CD8-positive, alpha-beta memory T cell (primary cell): ENCODE measurements at regions not wholly inside any gene's neighbourhood (a gene's known extent, or its start where the extent isn't known, plus 50 kb on each side); places are given as distances from the start of the nearest gene placed in this dataset.

Experiments
- CTCF ChIA-PET: fragments of 350-600 bp; sonication (Branson Sonifier 250); formaldehyde crosslinking; loops from one replicate; lab custom pipeline; 2021; ENCODE audit warnings: antibody characterized with exemption; lab: Charles Lee
- POLR2A ChIA-PET: fragments of 350-600 bp; sonication (Branson Sonifier 250); formaldehyde crosslinking; loops from one replicate; lab custom pipeline; 2021; ENCODE audit warnings: antibody characterized with exemption; lab: Charles Lee
- DNase-seq, 5 donors: peaks; one replicate each; pipeline versions ENCODE4 v3.0.0 to v3.0.0-alpha.2; 2020 to 2022; ENCODE audit warnings: mixed read lengths in 1 of 5
- H3K27ac ChIP-seq: one replicate; pipeline ENCODE4 v1.7.0; 2013; ENCODE audit warnings: low read depth, mild to moderate bottlenecking, low read length, moderate library complexity
- H3K27me3 ChIP-seq: 2 replicates; pipeline ENCODE4 v1.7.0; 2013; ENCODE audit warnings: low read length, mild to moderate bottlenecking; ENCODE audit not compliant: insufficient read depth, poor library complexity, severe bottlenecking
- H3K36me3 ChIP-seq: 2 replicates; pipeline ENCODE4 v1.7.0; 2013; ENCODE audit warnings: mild to moderate bottlenecking, low read length, moderate library complexity; ENCODE audit not compliant: insufficient read depth
- H3K4me1 ChIP-seq: 2 replicates; pipeline ENCODE4 v1.7.0; 2013; ENCODE audit warnings: mild to moderate bottlenecking, low read length, moderate library complexity; ENCODE audit not compliant: insufficient read depth
- H3K4me3 ChIP-seq: 2 replicates; pipeline ENCODE4 v1.7.0; 2013; ENCODE audit warnings: mild to moderate bottlenecking, low read length
- H3K9me3 ChIP-seq: 2 replicates; pipeline ENCODE4 v1.7.0; 2013; ENCODE audit warnings: mild to moderate bottlenecking, low read length
- H3K27ac Mint-ChIP-seq, 8 donors: one replicate each; pipeline ENCODE4 v1.8.0; 2020 to 2021; ENCODE audit warnings: mixed read lengths in 8 of 8, mild to moderate bottlenecking in 6 of 8, inconsistent platforms in 3 of 8, moderate library complexity in 3 of 8
- H3K27me3 Mint-ChIP-seq, 2 donors: one replicate each; pipeline ENCODE4 v1.8.0; 2020 to 2021; ENCODE audit warnings: mixed read lengths in 2 of 2, mild to moderate bottlenecking in 1 of 2, moderate library complexity in 1 of 2
- H3K36me3 Mint-ChIP-seq, 3 donors: one replicate each; pipeline ENCODE4 v1.8.0; 2020 to 2021; ENCODE audit warnings: mixed read lengths in 3 of 3, inconsistent platforms in 1 of 3, mild to moderate bottlenecking in 1 of 3
- H3K4me1 Mint-ChIP-seq, 3 donors: one replicate each; pipeline ENCODE4 v1.8.0; 2020 to 2021; ENCODE audit warnings: mixed read lengths in 3 of 3, inconsistent platforms in 1 of 3, mild to moderate bottlenecking in 1 of 3
- H3K4me3 Mint-ChIP-seq, 7 donors: one replicate each; pipeline ENCODE4 v1.8.0; 2020 to 2021; ENCODE audit warnings: mixed read lengths in 7 of 7, mild to moderate bottlenecking in 6 of 7, moderate library complexity in 4 of 7, inconsistent platforms in 2 of 7
- H3K9me3 Mint-ChIP-seq, 5 donors: one replicate each; pipeline ENCODE4 v1.8.0; 2020 to 2022; ENCODE audit warnings: mixed read lengths in 5 of 5, mild to moderate bottlenecking in 3 of 5, moderate library complexity in 2 of 5, inconsistent platforms in 1 of 5

GRCh38 chr3:34361921-34362320 lies 563.5 kb downstream of the PDCD6IP start:
- no peaks in the 10 kb centered on the region for H3K9me3 ChIP-seq
- no peak overlapping the region for H3K27ac Mint-ChIP-seq
- no peak overlapping the region for H3K4me3 Mint-ChIP-seq
- no peaks in the 10 kb centered on the region for H3K36me3 Mint-ChIP-seq
- H3K4me1 ChIP-seq = no peaks in the 10 kb centered on the region
- H3K4me1 Mint-ChIP-seq = peaks cover 0 to 4% (median 3%) of the 10 kb centered on the region in 3 donors
- no peak overlapping the region for H3K4me3 ChIP-seq
- peaks cover 0 to 3% (median 0%) of the 10 kb centered on the region in 5 donors for H3K9me3 Mint-ChIP-seq
- no peak for DNase-seq
- peaks cover 0 to 10% of the 10 kb centered on the region in 2 donors for H3K27me3 Mint-ChIP-seq
- no peaks in the 10 kb centered on the region for H3K36me3 ChIP-seq
- POLR2A ChIA-PET = no interaction called here
- CTCF ChIA-PET = no interaction called here
- H3K27ac ChIP-seq = no peak overlapping the region
- H3K27me3 ChIP-seq = no peaks in the 10 kb centered on the region

GRCh38 chr3:34362910-34363309 lies 564.5 kb downstream of the PDCD6IP start:
- CTCF ChIA-PET = no interaction called here
- Mint-ChIP-seq H3K4me3 (no peak overlapping the region), H3K27me3 (peaks cover 0 to 9% of the 10 kb centered on the region in 2 donors)

GRCh38 chr3:34363881-34364280 lies 565.5 kb downstream of the PDCD6IP start:
- no peaks in the 10 kb centered on the region for H3K9me3 ChIP-seq
- H3K4me3 ChIP-seq = no peak overlapping the region
- ChIA-PET POLR2A (no interaction called here), CTCF (no interaction called here)
- no peaks in the 10 kb centered on the region for H3K36me3 Mint-ChIP-seq
- H3K4me1 ChIP-seq = no peaks in the 10 kb centered on the region
- peaks cover 0 to 3% (median 0%) of the 10 kb centered on the region in 5 donors for H3K9me3 Mint-ChIP-seq
- no peak overlapping the region for H3K27ac Mint-ChIP-seq
- no peaks in the 10 kb centered on the region for H3K27me3 ChIP-seq
- no peak overlapping the region for H3K27ac ChIP-seq
- no peak overlapping the region for H3K4me3 Mint-ChIP-seq
- no peaks in the 10 kb centered on the region for H3K36me3 ChIP-seq
- DNase-seq = no peak
- peaks cover 0 to 4% (median 3%) of the 10 kb centered on the region in 3 donors for H3K4me1 Mint-ChIP-seq
- peaks cover 0 to 9% of the 10 kb centered on the region in 2 donors for H3K27me3 Mint-ChIP-seq

More at GRCh38 chr3:34362910-34363309, 564.5 kb downstream of the PDCD6IP start:
- H3K27ac ChIP-seq = no peak overlapping the region
- no peaks in the 10 kb centered on the region for H3K9me3 ChIP-seq
- no peaks in the 10 kb centered on the region for H3K4me1 ChIP-seq
- H3K27ac Mint-ChIP-seq = no peak overlapping the region
- no peak overlapping the region for H3K4me3 ChIP-seq
- peaks cover 0 to 4% (median 3%) of the 10 kb centered on the region in 3 donors for H3K4me1 Mint-ChIP-seq
- no peaks in the 10 kb centered on the region for H3K36me3 ChIP-seq
- POLR2A ChIA-PET = no interaction called here
- no peaks in the 10 kb centered on the region for H3K27me3 ChIP-seq
- peaks cover 0 to 3% (median 0%) of the 10 kb centered on the region in 5 donors for H3K9me3 Mint-ChIP-seq
- no peaks in the 10 kb centered on the region for H3K36me3 Mint-ChIP-seq
- no peak for DNase-seq

GRCh38 chr3:34364335-34364734 lies 565.9 kb downstream of the PDCD6IP start:
- Mint-ChIP-seq H3K27ac (no peak overlapping the region), H3K4me1 (peaks cover 0 to 4% (median 3%) of the 10 kb centered on the region in 3 donors), H3K27me3 (peaks cover 0 to 9% of the 10 kb centered on the region in 2 donors), H3K4me3 (no peak overlapping the region), H3K36me3 (no peaks in the 10 kb centered on the region), H3K9me3 (peaks cover 0 to 3% (median 0%) of the 10 kb centered on the region in 5 donors)
- Histone ChIP-seq H3K4me3 (no peak overlapping the region), H3K36me3 (no peaks in the 10 kb centered on the region), H3K9me3 (no peaks in the 10 kb centered on the region), H3K27ac (no peak overlapping the region), H3K4me1 (no peaks in the 10 kb centered on the region), H3K27me3 (no peaks in the 10 kb centered on the region)
- POLR2A ChIA-PET = no interaction called here
- CTCF ChIA-PET = no interaction called here
- DNase-seq = no peak

- H3K27me3 ChIP-seq = no peaks in the 10 kb centered on the region
- H3K36me3 ChIP-seq = no peaks in the 10 kb centered on the region
- H3K4me1 Mint-ChIP-seq = peaks cover 0 to 4% (median 3%) of the 10 kb centered on the region in 3 donors
- no peaks in the 10 kb centered on the region for H3K4me1 ChIP-seq
- no peak for DNase-seq
- H3K9me3 ChIP-seq = no peaks in the 10 kb centered on the region
- no peak overlapping the region for H3K4me3 Mint-ChIP-seq
- no peaks in the 10 kb centered on the region for H3K36me3 Mint-ChIP-seq
- POLR2A ChIA-PET = no interaction called here
- no peak overlapping the region for H3K4me3 ChIP-seq
- CTCF ChIA-PET = no interaction called here
- no peak overlapping the region for H3K27ac ChIP-seq
- H3K27ac Mint-ChIP-seq = no peak overlapping the region
- peaks cover 0 to 3% (median 0%) of the 10 kb centered on the region in 5 donors for H3K9me3 Mint-ChIP-seq
- H3K27me3 Mint-ChIP-seq = peaks cover 0 to 9% of the 10 kb centered on the region in 2 donors
Measured at GRCh38 chr3:34365231-34365630, 566.8 kb downstream of the PDCD6IP start.

- Histone ChIP-seq H3K36me3 (no peaks in the 10 kb centered on the region), H3K27me3 (no peaks in the 10 kb centered on the region), H3K27ac (no peak overlapping the region), H3K4me3 (no peak overlapping the region), H3K4me1 (no peaks in the 10 kb centered on the region), H3K9me3 (no peaks in the 10 kb centered on the region)
- DNase-seq = no peak
- Mint-ChIP-seq H3K4me1 (peaks cover 0 to 4% (median 3%) of the 10 kb centered on the region in 3 donors), H3K27me3 (peaks cover 0 to 9% of the 10 kb centered on the region in 2 donors), H3K36me3 (no peaks in the 10 kb centered on the region), H3K9me3 (peaks cover 0 to 3% (median 0%) of the 10 kb centered on the region in 5 donors), H3K27ac (no peak overlapping the region), H3K4me3 (no peak overlapping the region)
- POLR2A ChIA-PET = no interaction called here
- CTCF ChIA-PET = no interaction called here
Measured at GRCh38 chr3:34365771-34366170, 567.3 kb downstream of the PDCD6IP start.

GRCh38 chr3:34367521-34367920 lies 569.1 kb downstream of the PDCD6IP start:
- no peak overlapping the region for H3K27ac ChIP-seq
- H3K27me3 ChIP-seq = no peaks in the 10 kb centered on the region
- H3K9me3 ChIP-seq = no peaks in the 10 kb centered on the region
- H3K4me3 ChIP-seq = no peak overlapping the region
- Mint-ChIP-seq H3K36me3 (no peaks in the 10 kb centered on the region), H3K27ac (no peak overlapping the region), H3K4me1 (no peaks in the 10 kb centered on the region), H3K9me3 (peaks cover 0 to 4% (median 0%) of the 10 kb centered on the region in 5 donors), H3K4me3 (no peak overlapping the region), H3K27me3 (peaks cover 0 to 9% of the 10 kb centered on the region in 2 donors)
- ChIA-PET CTCF (no interaction called here), POLR2A (no interaction called here)
- no peaks in the 10 kb centered on the region for H3K36me3 ChIP-seq
- no peaks in the 10 kb centered on the region for H3K4me1 ChIP-seq
- no peak for DNase-seq

- peaks cover 0 to 4% (median 0%) of the 10 kb centered on the region in 5 donors for H3K9me3 Mint-ChIP-seq
- DNase-seq = no peak
- H3K27me3 ChIP-seq = no peaks in the 10 kb centered on the region
- no peak overlapping the region for H3K4me3 Mint-ChIP-seq
- no peak overlapping the region for H3K27ac ChIP-seq
- no peak overlapping the region for H3K27ac Mint-ChIP-seq
- no peak overlapping the region for H3K4me3 ChIP-seq
- H3K36me3 Mint-ChIP-seq = no peaks in the 10 kb centered on the region
- no peaks in the 10 kb centered on the region for H3K9me3 ChIP-seq
- ChIA-PET POLR2A (no interaction called here), CTCF (no interaction called here)
- no peaks in the 10 kb centered on the region for H3K36me3 ChIP-seq
- H3K4me1 Mint-ChIP-seq = no peaks in the 10 kb centered on the region
- no peaks in the 10 kb centered on the region for H3K4me1 ChIP-seq
- no peaks in the 10 kb centered on the region for H3K27me3 Mint-ChIP-seq
Measured at GRCh38 chr3:34374521-34374920, 576.1 kb downstream of the PDCD6IP start.
